HUES64 (cell line): ENCODE measurements at regions not wholly inside any gene's neighbourhood (a gene's known extent, or its start where the extent isn't known, plus 50 kb on each side); places are given as distances from the start of the nearest gene placed in this dataset.
"Not testable (repeated sequence)": the region's sequence is repeated elsewhere in the genome, so short reads cannot be mapped to it uniquely, and the experiment has no call there.

Experiments used
- H3K27ac ChIP-seq: 2 replicates; pipeline ENCODE4 v1.7.0; 2013; ENCODE audit warnings: low read depth, low read length, inconsistent platforms
- H3K27me3 ChIP-seq: 2 replicates; pipeline ENCODE4 v1.6.1; 2013; ENCODE audit warnings: mild to moderate bottlenecking, low read length; ENCODE audit not compliant: insufficient read depth
- H3K36me3 ChIP-seq: 2 replicates; pipeline ENCODE4 v1.6.1; 2013; ENCODE audit warnings: mild to moderate bottlenecking, low read length; ENCODE audit not compliant: insufficient read depth
- H3K4me1 ChIP-seq: 2 replicates; pipeline ENCODE4 v1.6.1; 2013; ENCODE audit warnings: mild to moderate bottlenecking, low read length, moderate library complexity; ENCODE audit not compliant: insufficient read depth
- H3K4me3 ChIP-seq: 2 replicates; pipeline ENCODE4 v1.5.1; 2013; ENCODE audit warnings: mild to moderate bottlenecking, low read length, moderate library complexity
- H3K9ac ChIP-seq: 2 replicates; pipeline ENCODE4 v1.6.1; 2013; ENCODE audit warnings: mild to moderate bottlenecking, low read depth, low read length
- H3K9me3 ChIP-seq: 2 replicates; pipeline ENCODE4 v1.6.1; 2013; ENCODE audit warnings: low read depth, low read length; ENCODE audit not compliant: insufficient read depth
- WGBS: fragments of 150-250, 120-280 bp; methylation state at CpG from one replicate; pipeline ENCODE4 v1.1.7; 2013; ENCODE audit warnings: missing lambda C conversion rate; 5-methylcytosine and 5-hydroxymethylcytosine counted together

DNA sequence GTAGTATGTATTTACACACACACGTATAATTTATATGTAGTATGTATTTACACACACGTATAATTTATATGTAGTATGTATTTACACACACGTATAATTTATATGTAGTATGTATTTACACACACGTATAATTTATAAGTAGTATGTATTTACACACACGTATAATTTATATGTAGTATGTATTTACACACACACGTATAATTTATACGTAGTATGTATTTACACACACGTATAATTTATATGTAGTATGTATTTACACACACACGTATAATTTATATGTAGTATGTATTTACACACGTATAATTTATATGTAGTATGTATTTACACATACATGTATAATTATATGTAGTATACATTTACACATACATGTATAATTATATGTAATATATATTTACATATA lies 398.5 kb upstream of the CRIM1 start:
- H3K9ac ChIP-seq, H3K4me3 ChIP-seq, H3K36me3 ChIP-seq, H3K27ac ChIP-seq, H3K27me3 ChIP-seq, H3K9me3 ChIP-seq, H3K4me1 ChIP-seq: not testable (repeated sequence)
- WGBS, result no CpG with 5 or more reads among the region's 10 CpGs

DNA sequence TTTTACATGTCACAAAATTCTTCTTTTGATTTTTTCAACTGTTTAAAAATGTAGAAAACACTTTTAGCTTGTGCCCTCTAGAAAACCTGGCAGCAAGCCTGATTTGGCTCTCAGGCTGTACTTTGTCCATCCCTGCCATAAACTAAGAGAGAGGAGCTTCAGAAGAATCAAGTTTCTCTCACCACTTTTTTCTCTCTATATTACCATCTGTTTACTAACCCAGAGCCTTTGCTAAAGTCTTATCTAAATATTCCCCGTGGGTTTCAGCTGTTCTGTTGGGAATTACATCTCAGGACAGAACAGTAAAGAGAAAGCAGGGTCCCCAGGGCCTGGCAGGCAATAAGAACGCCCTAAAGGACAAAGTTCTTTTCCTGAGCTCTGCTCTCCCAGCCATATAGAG lies 409.1 kb upstream of the CRIM1 start:
- H3K9me3 ChIP-seq, result no peaks in the 10 kb centered on the region
- H3K27ac ChIP-seq, result no peak overlapping the region
- no peak overlapping the region for H3K9ac ChIP-seq
- no peaks in the 10 kb centered on the region for H3K4me1 ChIP-seq
- no peaks in the 10 kb centered on the region for H3K27me3 ChIP-seq
- H3K36me3 ChIP-seq, result no peaks in the 10 kb centered on the region
- H3K4me3 ChIP-seq, result no peak overlapping the region
- WGBS, result 83% methylated on average over 2 of the region's 2 CpGs

DNA sequence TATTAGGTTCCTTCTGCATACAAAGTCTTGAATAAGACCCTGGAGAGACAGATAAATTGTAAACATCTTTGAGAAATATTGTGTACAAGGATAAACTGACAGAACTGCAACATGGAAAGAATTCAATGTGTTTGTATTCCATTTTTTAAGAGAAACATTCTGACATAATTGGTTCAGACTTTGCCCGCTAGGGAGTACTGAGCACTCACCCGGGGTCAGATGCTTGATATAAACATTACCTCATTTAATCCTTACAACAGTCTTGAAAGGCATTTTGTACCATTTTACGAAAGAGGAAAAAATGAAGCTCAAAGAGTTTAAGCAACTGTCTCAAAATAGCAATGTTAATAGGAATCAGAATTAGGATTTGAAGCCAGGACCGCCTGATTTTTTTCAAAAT lies 416.7 kb upstream of the CRIM1 start:
- H3K27ac ChIP-seq, result no peak overlapping the region
- no peaks in the 10 kb centered on the region for H3K27me3 ChIP-seq
- H3K4me3 ChIP-seq, result no peak overlapping the region
- 94% methylated on average over 4 of the region's 4 CpGs for WGBS
- no peaks in the 10 kb centered on the region for H3K9me3 ChIP-seq
- H3K4me1 ChIP-seq, result no peaks in the 10 kb centered on the region
- no peak overlapping the region for H3K9ac ChIP-seq
- no peaks in the 10 kb centered on the region for H3K36me3 ChIP-seq

DNA sequence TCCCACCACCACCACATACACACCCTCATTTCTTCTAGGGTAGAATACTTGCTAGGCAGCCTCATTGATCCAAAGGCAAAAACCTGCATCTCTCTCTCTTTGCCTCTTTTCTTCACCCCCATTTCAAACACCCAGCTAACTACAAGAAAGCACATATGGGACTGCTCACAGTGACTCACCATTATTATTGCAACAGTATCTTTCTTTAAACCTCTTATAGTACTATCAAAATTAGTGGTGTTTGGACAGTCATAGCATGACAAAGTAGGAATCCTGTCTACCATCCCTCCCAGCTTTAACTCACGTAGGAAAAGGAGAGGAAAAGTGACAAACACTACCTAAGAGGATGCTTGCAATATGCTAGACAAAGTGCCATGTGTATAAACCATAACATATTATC lies 422.5 kb upstream of the CRIM1 start:
- Histone ChIP-seq H3K36me3 (no peaks in the 10 kb centered on the region), H3K27ac (no peak overlapping the region)
- WGBS, result no CpG with 5 or more reads among the region's 1 CpG

DNA sequence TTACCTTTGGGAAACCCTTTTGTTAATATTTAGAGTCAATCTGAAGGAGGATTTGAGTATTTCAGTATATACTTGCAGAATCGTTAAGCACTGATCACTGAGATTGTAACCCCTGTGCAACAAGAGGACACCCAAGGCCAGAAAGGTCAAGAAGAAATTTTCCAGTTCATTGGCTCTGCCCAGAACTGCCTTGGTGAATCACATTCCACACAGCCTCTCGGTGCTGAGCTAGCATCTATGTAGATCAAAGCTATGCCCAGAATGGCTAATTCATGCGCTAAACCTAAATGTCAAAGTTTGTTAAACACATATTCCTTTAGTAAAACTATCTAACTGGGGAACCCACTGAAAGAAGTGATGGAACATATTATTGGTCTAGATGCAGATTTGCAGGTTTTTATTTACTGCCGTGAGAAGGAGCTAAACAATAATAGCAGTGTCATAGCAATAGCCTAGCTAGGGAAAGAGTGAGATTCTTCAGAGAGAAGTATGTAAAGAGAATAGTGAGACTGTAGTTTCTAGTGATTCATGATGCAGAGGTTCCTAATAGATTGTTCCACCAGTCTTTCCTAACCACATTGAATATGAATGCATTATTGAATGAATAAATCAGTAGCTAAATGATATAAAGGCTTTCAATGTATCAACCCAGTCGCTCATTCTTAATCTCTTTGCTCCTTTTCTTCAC lies 423.2 kb upstream of the CRIM1 start:
- H3K4me1 ChIP-seq, result no peaks in the 10 kb centered on the region

More for the DNA sequence above, 422.5 kb upstream of the CRIM1 start:
- no peak overlapping the region for H3K4me3 ChIP-seq
- no peaks in the 10 kb centered on the region for H3K9me3 ChIP-seq
- H3K4me1 ChIP-seq, result no peaks in the 10 kb centered on the region
- H3K9ac ChIP-seq, result no peak overlapping the region
- no peaks in the 10 kb centered on the region for H3K27me3 ChIP-seq

DNA sequence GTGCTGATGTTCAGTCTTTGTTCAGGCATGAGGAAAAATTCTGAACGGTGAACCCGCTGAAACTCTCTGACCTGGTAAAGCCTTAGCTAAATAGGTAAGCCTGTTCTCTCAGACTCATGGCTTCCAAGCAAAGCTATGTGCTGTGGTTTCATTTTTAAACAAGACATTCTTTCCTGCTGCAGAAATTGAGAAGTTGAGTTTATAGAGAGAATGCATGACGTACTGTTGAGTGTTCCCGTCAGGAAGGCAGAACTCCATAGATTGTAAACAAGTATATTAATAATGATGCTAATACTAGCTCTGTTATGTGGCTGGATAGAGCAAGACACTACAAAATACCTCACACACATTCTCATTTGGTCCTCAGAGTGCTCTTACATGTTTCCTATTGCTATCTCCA lies 424.0 kb upstream of the CRIM1 start:
- H3K4me3 ChIP-seq, result no peak overlapping the region
- no peak overlapping the region for H3K27ac ChIP-seq
- H3K36me3 ChIP-seq, result no peaks in the 10 kb centered on the region
- H3K9ac ChIP-seq, result no peak overlapping the region
- no peaks in the 10 kb centered on the region for H3K4me1 ChIP-seq
- H3K27me3 ChIP-seq, result no peaks in the 10 kb centered on the region
- H3K9me3 ChIP-seq, result no peaks in the 10 kb centered on the region
- 97% methylated on average over 2 of the region's 4 CpGs for WGBS

More for the DNA sequence above, 423.2 kb upstream of the CRIM1 start:
- H3K36me3 ChIP-seq, result no peaks in the 10 kb centered on the region
- H3K27me3 ChIP-seq, result no peaks in the 10 kb centered on the region
- no peak overlapping the region for H3K27ac ChIP-seq
- WGBS, result 94% methylated on average over 5 of the region's 5 CpGs
- H3K4me3 ChIP-seq, result no peak overlapping the region
- no peaks in the 10 kb centered on the region for H3K9me3 ChIP-seq
- no peak overlapping the region for H3K9ac ChIP-seq

DNA sequence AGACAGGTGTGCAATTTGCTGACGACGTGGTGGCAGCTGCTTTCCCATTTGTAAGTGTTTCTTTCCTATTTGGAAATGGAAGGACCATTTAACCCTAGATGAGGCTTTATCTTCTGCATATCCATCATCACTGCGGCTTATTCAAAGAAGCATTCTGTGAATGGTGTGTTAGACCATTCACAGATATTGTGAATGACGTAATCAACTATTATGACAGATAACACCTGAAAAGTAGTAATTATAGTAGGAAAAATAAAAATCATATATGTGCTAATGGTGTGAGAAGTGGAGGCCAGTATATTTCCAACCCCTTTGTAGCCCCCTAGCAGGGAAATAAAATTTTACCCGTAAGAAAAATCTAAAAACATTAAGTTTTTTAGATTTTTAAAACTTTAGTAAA lies 424.5 kb upstream of the CRIM1 start:
- H3K36me3 ChIP-seq, result no peaks in the 10 kb centered on the region
- H3K27ac ChIP-seq, result no peak overlapping the region
- no peak overlapping the region for H3K9ac ChIP-seq
- no peak overlapping the region for H3K4me3 ChIP-seq
- H3K4me1 ChIP-seq, result no peaks in the 10 kb centered on the region
- WGBS, result 95% methylated on average over 2 of the region's 5 CpGs
- H3K27me3 ChIP-seq, result no peaks in the 10 kb centered on the region
- no peaks in the 10 kb centered on the region for H3K9me3 ChIP-seq

DNA sequence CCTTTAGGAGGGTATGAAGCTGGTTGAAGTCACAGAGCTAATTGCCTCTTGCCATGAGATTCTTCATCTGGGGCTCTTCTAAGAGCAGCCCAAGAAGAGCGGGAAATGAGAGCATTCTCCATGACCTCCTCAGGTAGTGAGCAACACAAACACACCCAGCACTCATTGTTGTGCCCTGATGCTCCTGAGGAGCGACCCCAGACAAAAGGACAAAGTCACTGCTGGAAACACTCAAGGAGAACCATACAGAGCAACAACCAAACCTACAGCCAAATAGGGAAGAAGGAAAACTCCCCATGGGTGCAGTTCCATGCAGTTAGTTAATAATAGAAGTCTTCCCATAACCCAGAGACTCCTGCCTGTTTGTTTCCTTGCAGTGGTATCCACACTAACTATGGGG lies 426.0 kb upstream of the CRIM1 start:
- H3K27me3 ChIP-seq, result no peaks in the 10 kb centered on the region
- H3K9me3 ChIP-seq, result no peaks in the 10 kb centered on the region
- H3K9ac ChIP-seq, result no peak overlapping the region
- WGBS, result 82% methylated on average over 2 of the region's 2 CpGs
- no peak overlapping the region for H3K4me3 ChIP-seq
- no peak overlapping the region for H3K27ac ChIP-seq
- no peaks in the 10 kb centered on the region for H3K4me1 ChIP-seq
- no peaks in the 10 kb centered on the region for H3K36me3 ChIP-seq

DNA sequence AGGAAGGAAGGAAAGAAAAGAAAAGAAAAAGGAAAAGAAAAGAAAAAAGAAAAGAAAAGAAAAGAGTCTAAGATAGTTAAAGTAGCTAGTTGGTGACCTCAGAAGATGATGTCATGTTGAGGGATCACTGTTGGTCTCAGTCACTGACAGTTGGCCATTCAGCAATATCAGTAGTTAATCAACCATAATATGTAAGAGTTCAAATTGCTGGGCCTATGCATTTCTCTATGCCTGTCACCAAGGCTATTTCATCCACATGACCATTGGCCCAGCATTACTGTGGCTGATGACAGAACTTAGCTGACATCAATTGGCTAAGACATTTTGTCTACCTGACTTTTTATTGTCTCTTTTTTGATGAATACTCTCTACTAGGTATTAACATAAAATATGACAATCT lies 435.5 kb upstream of the CRIM1 start:
- Histone ChIP-seq H3K4me3 (no peak overlapping the region), H3K9ac (no peak overlapping the region), H3K4me1 (no peaks in the 10 kb centered on the region), H3K27ac (no peak overlapping the region), H3K36me3 (no peaks in the 10 kb centered on the region), H3K9me3 (no peaks in the 10 kb centered on the region), H3K27me3 (no peaks in the 10 kb centered on the region)

DNA sequence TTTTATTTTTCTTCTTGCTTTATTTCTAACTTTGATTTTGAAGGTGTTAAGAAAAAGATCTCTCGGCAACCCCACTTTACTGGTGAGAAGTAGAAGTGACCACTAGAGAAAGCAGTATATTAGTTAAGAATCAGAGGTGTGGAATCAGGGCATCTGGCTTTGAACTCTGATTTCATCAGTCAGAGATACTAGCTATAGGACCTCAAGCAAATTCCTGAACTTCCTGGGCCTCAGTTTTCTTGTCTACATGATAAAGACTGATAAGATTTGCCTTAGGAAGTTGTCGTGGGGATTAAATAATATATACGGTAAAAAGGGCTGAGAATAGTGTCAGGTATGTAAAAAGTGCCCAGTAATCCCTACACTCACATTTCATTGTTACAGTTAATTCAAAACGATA lies 440.3 kb upstream of the CRIM1 start:
- Histone ChIP-seq H3K27me3 (no peaks in the 10 kb centered on the region), H3K9ac (no peak overlapping the region), H3K4me1 (no peaks in the 10 kb centered on the region), H3K27ac (no peak overlapping the region), H3K36me3 (no peaks in the 10 kb centered on the region), H3K4me3 (no peak overlapping the region), H3K9me3 (no peaks in the 10 kb centered on the region)
- 98% methylated on average over 2 of the region's 4 CpGs for WGBS

DNA sequence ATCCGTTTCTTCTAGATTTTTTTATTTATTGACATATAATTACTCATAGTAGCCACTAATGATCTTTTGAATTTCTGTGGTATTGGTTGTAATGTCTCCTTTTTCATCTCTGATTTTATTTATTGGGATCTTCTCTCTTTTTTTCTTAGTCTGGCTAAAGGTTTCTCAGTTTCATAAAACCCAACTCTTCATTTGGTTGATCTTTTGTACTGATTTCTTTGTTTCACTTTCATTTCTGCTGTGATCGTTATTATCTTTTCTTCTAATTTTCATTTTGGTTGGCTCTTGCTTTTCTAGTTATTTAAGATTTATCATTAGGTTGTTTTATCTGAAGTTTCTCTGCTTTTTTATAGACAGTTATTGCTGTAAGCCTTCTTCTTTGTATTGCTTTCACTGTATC lies 463.6 kb upstream of the CRIM1 start:
- WGBS, result no CpG with 5 or more reads among the region's 2 CpGs
- Histone ChIP-seq H3K4me3 (no peak overlapping the region), H3K36me3 (no peaks in the 10 kb centered on the region)

DNA sequence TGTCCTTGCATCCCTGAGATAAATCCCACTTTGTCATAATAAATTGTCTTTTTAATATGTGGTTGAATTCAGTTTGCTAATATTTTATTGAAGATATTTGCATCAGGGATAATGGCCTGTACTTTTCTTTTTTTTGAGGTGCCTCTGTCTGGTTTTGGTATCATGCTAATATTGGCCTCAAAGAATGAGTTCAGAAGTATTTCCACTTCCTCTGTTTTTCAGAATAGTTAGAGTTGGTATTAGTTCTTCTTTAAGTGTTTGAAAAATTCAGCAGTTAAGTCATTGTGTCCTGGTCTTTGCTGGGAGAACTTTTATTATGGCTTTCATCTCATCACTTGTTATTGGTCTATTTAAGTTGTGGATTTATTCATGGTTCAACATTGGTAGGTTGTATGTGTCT lies 464.1 kb upstream of the CRIM1 start:
- H3K4me3 ChIP-seq, result no peak overlapping the region

More for the DNA sequence above, 463.6 kb upstream of the CRIM1 start:
- H3K27me3 ChIP-seq, result no peaks in the 10 kb centered on the region
- H3K9me3 ChIP-seq, result no peaks in the 10 kb centered on the region
- H3K4me1 ChIP-seq, result no peaks in the 10 kb centered on the region
- no peak overlapping the region for H3K27ac ChIP-seq
- no peak overlapping the region for H3K9ac ChIP-seq

More for the DNA sequence above, 464.1 kb upstream of the CRIM1 start:
- Histone ChIP-seq H3K9ac (no peak overlapping the region), H3K27ac (no peak overlapping the region), H3K9me3 (no peaks in the 10 kb centered on the region), H3K36me3 (no peaks in the 10 kb centered on the region), H3K27me3 (no peaks in the 10 kb centered on the region), H3K4me1 (no peaks in the 10 kb centered on the region)
